Kasumi-1 (cell line): ENCODE measurements at regions not wholly inside any gene's neighbourhood (a gene's known extent, or its start where the extent isn't known, plus 50 kb on each side); places are given as distances from the start of the nearest gene placed in this dataset.

Experiments used
- DNase-seq, 2 experiments: peaks; one replicate each; lab custom pipeline; 2025; lab: John Stamatoyannopoulos, UW

GRCh38 chr4:167492007-167492406 lies 257.7 kb upstream of the SPOCK3 start:
- no peak for DNase-seq

GRCh38 chr4:167509551-167509950 lies 275.3 kb upstream of the SPOCK3 start:
- DNase-seq: no peak

- DNase-seq: no peak
Measured at GRCh38 chr4:167524091-167524490, 289.8 kb upstream of the SPOCK3 start.

GRCh38 chr4:167537761-167538160 lies 303.5 kb upstream of the SPOCK3 start:
- DNase-seq: no peak

GRCh38 chr4:167541286-167541685 lies 307.0 kb upstream of the SPOCK3 start:
- DNase-seq: no peak

- DNase-seq: no peak
Measured at GRCh38 chr4:167544391-167544790, 310.1 kb upstream of the SPOCK3 start.

- no peak for DNase-seq
Measured at GRCh38 chr4:167550021-167550420, 315.7 kb upstream of the SPOCK3 start.

GRCh38 chr4:167555338-167556022 lies 321.2 kb upstream of the SPOCK3 start:
- no peak for DNase-seq

GRCh38 chr4:167578906-167579305 lies 344.6 kb upstream of the SPOCK3 start:
- DNase-seq: peak in 1 of 2 experiments; percentile 11

GRCh38 chr4:167581449-167581965 lies 347.2 kb upstream of the SPOCK3 start:
- no peak for DNase-seq

- no peak for DNase-seq
Measured at GRCh38 chr4:167587361-167587760, 353.1 kb upstream of the SPOCK3 start.

GRCh38 chr4:167595898-167596297 lies 361.6 kb upstream of the SPOCK3 start:
- no peak for DNase-seq

- no peak for DNase-seq
Measured at GRCh38 chr4:167602157-167602556, 367.9 kb upstream of the SPOCK3 start.

GRCh38 chr4:167606551-167606950 lies 372.3 kb upstream of the SPOCK3 start:
- no peak for DNase-seq

- DNase-seq: no peak
Measured at GRCh38 chr4:167613381-167613780, 379.1 kb upstream of the SPOCK3 start.

GRCh38 chr4:167614866-167615265 lies 380.6 kb upstream of the SPOCK3 start:
- no peak for DNase-seq

- DNase-seq: no peak
Measured at GRCh38 chr4:167616476-167616875, 382.2 kb upstream of the SPOCK3 start.

- DNase-seq: peak; percentile 30 to 61
Measured at GRCh38 chr4:167622481-167623240, 388.4 kb upstream of the SPOCK3 start.

- DNase-seq: no peak
Measured at GRCh38 chr4:167623241-167623572, 388.9 kb upstream of the SPOCK3 start.

- DNase-seq: no peak
Measured at GRCh38 chr4:167629272-167629671, 395.0 kb upstream of the SPOCK3 start.

- DNase-seq: no peak
Measured at GRCh38 chr4:167642250-167642649, 408.0 kb upstream of the SPOCK3 start.

- no peak for DNase-seq
Measured at GRCh38 chr4:167645358-167645757, 411.1 kb upstream of the SPOCK3 start.

- DNase-seq: no peak
Measured at GRCh38 chr4:167652267-167652666, 418.0 kb upstream of the SPOCK3 start.
